Neural crest cell (in vitro differentiated cells): ENCODE measurements at regions not wholly inside any gene's neighbourhood (a gene's known extent, or its start where the extent isn't known, plus 50 kb on each side); places are given as distances from the start of the nearest gene placed in this dataset.

Experiments
- DNase-seq: peaks from one replicate; pipeline ENCODE4 v3.0.0; 2021; ENCODE audit warnings: low read depth, mixed read lengths, low spot score
- H3K27ac Mint-ChIP-seq: one replicate; pipeline ENCODE4 v1.8.0; 2021; ENCODE audit warnings: mild to moderate bottlenecking, mixed read lengths; ENCODE audit not compliant: unreplicated experiment
- H3K27me3 Mint-ChIP-seq: 2 replicates; pipeline ENCODE4 v1.8.0; 2021; ENCODE audit warnings: low read depth, mild to moderate bottlenecking, mixed read lengths
- H3K36me3 Mint-ChIP-seq: 2 replicates; pipeline ENCODE4 v1.8.0; 2021; ENCODE audit warnings: low read depth, mild to moderate bottlenecking, mixed read lengths
- H3K4me1 Mint-ChIP-seq: 2 replicates; pipeline ENCODE4 v1.8.0; 2021; ENCODE audit warnings: mixed read lengths
- H3K4me3 Mint-ChIP-seq: one replicate; pipeline ENCODE4 v1.8.0; 2021; ENCODE audit warnings: mild to moderate bottlenecking, mixed read lengths
- H3K9me3 Mint-ChIP-seq: 2 replicates; pipeline ENCODE4 v1.8.0; 2021; ENCODE audit warnings: mixed read lengths
- CTCF ChIP-seq: fragments of 200-600 bp; sonication (generic); conservative IDR thresholded peaks from 2 replicates; pipeline ENCODE4 v1.5.0; 2021; ENCODE audit warnings: antibody characterized with exemption, mild to moderate bottlenecking

- H3K27me3 Mint-ChIP-seq: no peaks in the 10 kb centered on the region
- no peak overlapping the region for H3K27ac Mint-ChIP-seq
- DNase-seq: no peak
- H3K36me3 Mint-ChIP-seq: no peaks in the 10 kb centered on the region
- no peaks in the 10 kb centered on the region for H3K9me3 Mint-ChIP-seq
- no peak overlapping the region for H3K4me3 Mint-ChIP-seq
- peaks cover 12% of the 10 kb centered on the region for H3K4me1 Mint-ChIP-seq
- TF ChIP-seq CTCF: no peak
Observed at GRCh38 chr2:600542-601386, 76.4 kb downstream of the TMEM18 start.

- no peak for DNase-seq
- H3K27me3 Mint-ChIP-seq: no peaks in the 10 kb centered on the region
- no peak for TF ChIP-seq CTCF
Observed at GRCh38 chr2:599601-600000, 77.6 kb downstream of the TMEM18 start.

GRCh38 chr2:598058-598802, 79.0 kb downstream of the TMEM18 start:
- H3K27ac Mint-ChIP-seq: no peak overlapping the region
- TF ChIP-seq CTCF: no peak
- DNase-seq: no peak
- H3K36me3 Mint-ChIP-seq: no peaks in the 10 kb centered on the region
- H3K4me3 Mint-ChIP-seq: no peak overlapping the region
- H3K9me3 Mint-ChIP-seq: no peaks in the 10 kb centered on the region
- H3K27me3 Mint-ChIP-seq: no peaks in the 10 kb centered on the region
- H3K4me1 Mint-ChIP-seq: peaks cover 12% of the 10 kb centered on the region

More at GRCh38 chr2:599601-600000, 77.6 kb downstream of the TMEM18 start:
- H3K27ac Mint-ChIP-seq: no peak overlapping the region
- H3K4me1 Mint-ChIP-seq: peaks cover 12% of the 10 kb centered on the region
- H3K9me3 Mint-ChIP-seq: no peaks in the 10 kb centered on the region
- H3K36me3 Mint-ChIP-seq: no peaks in the 10 kb centered on the region
- H3K4me3 Mint-ChIP-seq: no peak overlapping the region

- H3K27me3 Mint-ChIP-seq: no peaks in the 10 kb centered on the region
- peaks cover 12% of the 10 kb centered on the region for H3K4me1 Mint-ChIP-seq
- H3K9me3 Mint-ChIP-seq: no peaks in the 10 kb centered on the region
- no peak for DNase-seq
- no peak for TF ChIP-seq CTCF
- H3K27ac Mint-ChIP-seq: peak overlapping the region; percentile 0
- H3K4me3 Mint-ChIP-seq: no peak overlapping the region
- no peaks in the 10 kb centered on the region for H3K36me3 Mint-ChIP-seq
Observed at GRCh38 chr2:595831-596592, 81.2 kb downstream of the TMEM18 start.

- H3K4me3 Mint-ChIP-seq: no peak overlapping the region
- no peak for TF ChIP-seq CTCF
- H3K4me1 Mint-ChIP-seq: peaks cover 12% of the 10 kb centered on the region
- H3K36me3 Mint-ChIP-seq: no peaks in the 10 kb centered on the region
- no peaks in the 10 kb centered on the region for H3K27me3 Mint-ChIP-seq
- no peak overlapping the region for H3K27ac Mint-ChIP-seq
- no peaks in the 10 kb centered on the region for H3K9me3 Mint-ChIP-seq
- DNase-seq: no peak
Observed at GRCh38 chr2:595141-595815, 81.9 kb downstream of the TMEM18 start.
